ENCODE measurements at regions not wholly inside any gene's neighbourhood (a gene's known extent, or its start where the extent isn't known, plus 50 kb on each side); places are given as distances from the start of the nearest gene placed in this dataset.

DNA sequence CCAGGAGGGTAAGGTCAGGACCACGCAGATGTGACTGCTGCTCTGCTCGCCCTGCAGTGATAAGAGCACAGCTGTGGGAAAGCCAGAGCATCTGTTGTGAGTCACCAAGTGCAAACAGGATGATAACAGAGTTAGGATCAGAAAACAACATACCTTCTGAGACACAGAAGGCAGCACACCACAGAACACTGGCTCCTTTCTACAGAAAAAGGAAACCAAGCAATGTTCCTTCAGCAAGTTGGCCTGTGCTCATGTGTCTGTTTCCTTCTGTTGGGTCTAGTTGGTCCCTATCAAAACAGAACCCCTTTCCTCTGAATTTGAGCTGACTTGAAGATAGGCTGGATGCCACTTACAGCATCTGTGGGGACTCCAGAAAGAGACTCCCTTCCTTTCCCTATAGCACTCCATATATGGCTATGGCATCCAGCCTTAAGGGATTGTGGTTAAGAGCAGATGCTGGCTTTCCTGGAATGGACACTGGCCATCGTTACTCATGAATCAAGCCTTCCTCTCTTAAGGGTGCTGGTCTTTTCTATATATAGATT lies 440.7 kb upstream of the THBS1 start:
- no peaks in the 10 kb centered on the region for H3K27me3 ChIP-seq (ENCODE audit: insufficient read depth, low read length)
- no peak overlapping the region for H3K4me2 ChIP-seq (ENCODE audit: low read length)
- H3K9me2 ChIP-seq (ENCODE audit: low read depth, low read length), result no peaks in the 10 kb centered on the region
- H3K9me3 ChIP-seq (ENCODE audit: low read length), result no peaks in the 10 kb centered on the region
- no peak overlapping the region for H2AFZ ChIP-seq (ENCODE audit: low read length)
- H4K20me1 ChIP-seq (ENCODE audit: insufficient read depth, low read length), result no peaks in the 10 kb centered on the region
- no peak overlapping the region for H3K9ac ChIP-seq (ENCODE audit: low read length)
- no peak overlapping the region for H3K4me3 ChIP-seq (ENCODE audit: low read depth, low read length, poor library complexity, severe bottlenecking)
- TF ChIP-seq EZH2 (IDR thresholded peaks at IDR 0.05; ENCODE audit: borderline replicate concordance, low read length) (no peak), CTCF (IDR thresholded peaks at IDR 0.05; ENCODE audit: low read length) (no peak)
- H3K79me2 ChIP-seq (ENCODE audit: insufficient read depth, low read length), result no peaks in the 10 kb centered on the region
- no peak overlapping the region for H3K27ac ChIP-seq (ENCODE audit: low read depth, low read length, poor library complexity, severe bottlenecking)
- no peaks in the 10 kb centered on the region for H3K4me1 ChIP-seq (ENCODE audit: insufficient read depth, low read length, severe bottlenecking)
- H3K36me3 ChIP-seq (ENCODE audit: insufficient read depth, low read length), result no peaks in the 10 kb centered on the region
- no peaks in the 10 kb centered on the region for H3F3A ChIP-seq (ENCODE audit: insufficient read depth, low read length)

- no peak overlapping the region for H3K27ac ChIP-seq (ENCODE audit: low read depth, low read length, poor library complexity, severe bottlenecking)
These were observed 438.4 kb upstream of the THBS1 start for GRCh38 chr15:39142500-39142899.

DNA sequence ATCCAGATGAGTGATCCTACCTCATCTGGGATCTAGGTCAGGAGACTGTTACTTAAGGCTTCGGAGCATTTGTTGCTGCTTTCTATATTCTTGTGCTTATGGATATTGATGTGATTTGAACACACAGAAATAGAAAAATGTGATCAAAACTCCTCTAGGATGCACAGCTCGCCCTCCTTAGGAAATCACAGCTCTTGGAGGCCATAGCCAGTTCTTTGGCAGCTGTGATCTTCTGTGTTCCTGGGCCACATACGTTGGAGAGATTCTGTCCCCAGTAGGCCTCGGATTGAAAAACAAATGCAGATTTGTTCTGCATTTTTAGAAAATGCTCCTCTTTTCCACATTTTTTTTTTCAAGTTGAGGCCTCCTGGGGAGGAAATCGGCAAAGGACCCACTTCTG lies 437.4 kb upstream of the THBS1 start:
- H4K20me1 ChIP-seq (ENCODE audit: insufficient read depth, low read length), result no peaks in the 10 kb centered on the region
- TF ChIP-seq EZH2 (IDR thresholded peaks at IDR 0.05; ENCODE audit: borderline replicate concordance, low read length) (no peak), CTCF (IDR thresholded peaks at IDR 0.05; ENCODE audit: low read length) (no peak)
- H2AFZ ChIP-seq (ENCODE audit: low read length), result no peak overlapping the region
- no peaks in the 10 kb centered on the region for H3K9me2 ChIP-seq (ENCODE audit: low read depth, low read length)
- H3K36me3 ChIP-seq (ENCODE audit: insufficient read depth, low read length), result no peaks in the 10 kb centered on the region
- H3F3A ChIP-seq (ENCODE audit: insufficient read depth, low read length), result no peaks in the 10 kb centered on the region
- H3K4me1 ChIP-seq (ENCODE audit: insufficient read depth, low read length, severe bottlenecking), result no peaks in the 10 kb centered on the region
- no peaks in the 10 kb centered on the region for H3K27me3 ChIP-seq (ENCODE audit: insufficient read depth, low read length)
- H3K9me3 ChIP-seq (ENCODE audit: low read length), result no peaks in the 10 kb centered on the region
- H3K79me2 ChIP-seq (ENCODE audit: insufficient read depth, low read length), result no peaks in the 10 kb centered on the region
- no peak overlapping the region for H3K4me3 ChIP-seq (ENCODE audit: low read depth, low read length, poor library complexity, severe bottlenecking)
- no peak overlapping the region for H3K4me2 ChIP-seq (ENCODE audit: low read length)
- no peak overlapping the region for H3K27ac ChIP-seq (ENCODE audit: low read depth, low read length, poor library complexity, severe bottlenecking)
- H3K9ac ChIP-seq (ENCODE audit: low read length), result no peak overlapping the region

More at GRCh38 chr15:39142500-39142899, 438.4 kb upstream of the THBS1 start:
- Histone ChIP-seq H3K79me2 (ENCODE audit: insufficient read depth, low read length) (no peaks in the 10 kb centered on the region), H3K4me1 (ENCODE audit: insufficient read depth, low read length, severe bottlenecking) (no peaks in the 10 kb centered on the region), H4K20me1 (ENCODE audit: insufficient read depth, low read length) (no peaks in the 10 kb centered on the region), H2AFZ (ENCODE audit: low read length) (no peak overlapping the region), H3K36me3 (ENCODE audit: insufficient read depth, low read length) (no peaks in the 10 kb centered on the region), H3K9me2 (ENCODE audit: low read depth, low read length) (no peaks in the 10 kb centered on the region), H3K4me3 (ENCODE audit: low read depth, low read length, poor library complexity, severe bottlenecking) (no peak overlapping the region), H3K9ac (ENCODE audit: low read length) (no peak overlapping the region), H3F3A (ENCODE audit: insufficient read depth, low read length) (no peaks in the 10 kb centered on the region), H3K27me3 (ENCODE audit: insufficient read depth, low read length) (no peaks in the 10 kb centered on the region), H3K9me3 (ENCODE audit: low read length) (no peaks in the 10 kb centered on the region), H3K4me2 (ENCODE audit: low read length) (no peak overlapping the region)
- no peak for TF ChIP-seq CTCF (IDR thresholded peaks at IDR 0.05; ENCODE audit: low read length)
- TF ChIP-seq EZH2 (IDR thresholded peaks at IDR 0.05; ENCODE audit: borderline replicate concordance, low read length), result no peak
